ENCODE measurements at regions not wholly inside any gene's neighbourhood (a gene's known extent, or its start where the extent isn't known, plus 50 kb on each side); places are given as distances from the start of the nearest gene placed in this dataset.
"Not testable (repeated sequence)": the region's sequence is repeated elsewhere in the genome, so short reads cannot be mapped to it uniquely, and the experiment has no call there.

DNA sequence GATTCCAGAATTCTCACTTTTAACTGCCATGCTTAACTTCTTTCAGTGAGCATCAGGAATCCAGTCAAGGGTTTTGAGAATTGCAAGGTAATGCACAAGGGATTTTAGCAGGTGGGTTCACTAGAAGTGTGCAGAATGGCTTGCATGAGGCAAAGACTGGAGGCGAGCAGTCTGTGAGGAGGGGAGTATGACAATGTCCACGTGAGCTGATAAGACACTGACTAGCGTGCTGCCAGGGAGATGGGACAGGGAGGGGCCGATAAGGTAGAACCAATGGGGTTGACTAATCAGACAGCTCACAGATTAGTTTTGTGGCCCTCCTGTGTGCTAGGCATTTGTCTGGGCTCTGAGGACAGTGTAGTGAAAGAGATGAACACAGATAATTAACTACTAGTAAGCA lies 102.0 kb upstream of the DAZL start:
- no peak for ATAC-seq
- no peak for DNase-seq (ENCODE audit: low spot score)

DNA sequence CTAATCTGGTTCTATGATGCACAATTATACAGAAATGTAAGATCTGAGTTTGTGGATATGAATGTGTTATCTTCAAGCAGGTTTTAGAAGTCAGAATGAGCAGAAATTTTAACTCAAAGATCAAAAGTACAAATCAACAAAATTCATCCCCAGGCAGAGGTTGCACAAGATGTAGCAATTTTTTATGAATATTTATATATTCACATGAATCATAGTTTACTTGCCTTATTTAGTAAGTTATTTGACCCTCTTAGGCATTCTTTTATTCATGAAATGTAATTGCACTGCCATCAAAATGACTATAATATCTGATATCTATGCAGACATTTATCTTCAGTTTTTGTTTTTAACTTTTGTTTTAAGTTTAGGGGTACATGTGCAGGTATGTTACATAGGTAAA lies 103.1 kb upstream of the DAZL start:
- ATAC-seq (no peak), DNase-seq (ENCODE audit: low spot score) (no peak)

DNA sequence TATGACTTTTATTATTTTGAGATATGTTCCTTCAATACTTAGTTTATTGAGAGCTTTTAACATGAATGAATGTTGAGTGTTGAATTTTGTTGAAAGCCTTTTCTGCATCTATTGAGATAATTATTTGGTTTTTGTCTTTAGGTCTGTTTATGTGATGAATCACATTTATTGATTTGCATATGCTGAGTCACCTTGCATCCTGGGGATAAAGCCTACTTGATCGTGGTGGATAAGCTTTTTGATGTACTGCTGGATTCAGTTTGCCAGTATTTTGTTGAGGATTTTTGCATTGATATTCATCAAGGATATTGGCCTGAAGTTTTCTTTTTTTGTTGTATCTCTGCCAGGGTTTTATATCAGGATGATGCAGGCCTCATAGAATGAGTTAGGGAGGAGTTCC lies 106.5 kb upstream of the DAZL start:
- not testable (repeated sequence) for ATAC-seq; DNase-seq (ENCODE audit: low spot score)

GRCh38 chr3:16715281-16715680 lies 110.1 kb upstream of the DAZL start:
- DNase-seq (ENCODE audit: low spot score) = no peak
- no peak for ATAC-seq

GRCh38 chr3:16719426-16719825 lies 114.2 kb upstream of the DAZL start:
- no peak for DNase-seq (ENCODE audit: low spot score)
- no peak for ATAC-seq

- DNase-seq (ENCODE audit: low spot score) (no peak), ATAC-seq (no peak)
These were observed 115.2 kb upstream of the DAZL start for GRCh38 chr3:16720367-16720940.

GRCh38 chr3:16721494-16721893 lies 116.3 kb upstream of the DAZL start:
- DNase-seq (ENCODE audit: low spot score) (no peak), ATAC-seq (no peak)

DNA sequence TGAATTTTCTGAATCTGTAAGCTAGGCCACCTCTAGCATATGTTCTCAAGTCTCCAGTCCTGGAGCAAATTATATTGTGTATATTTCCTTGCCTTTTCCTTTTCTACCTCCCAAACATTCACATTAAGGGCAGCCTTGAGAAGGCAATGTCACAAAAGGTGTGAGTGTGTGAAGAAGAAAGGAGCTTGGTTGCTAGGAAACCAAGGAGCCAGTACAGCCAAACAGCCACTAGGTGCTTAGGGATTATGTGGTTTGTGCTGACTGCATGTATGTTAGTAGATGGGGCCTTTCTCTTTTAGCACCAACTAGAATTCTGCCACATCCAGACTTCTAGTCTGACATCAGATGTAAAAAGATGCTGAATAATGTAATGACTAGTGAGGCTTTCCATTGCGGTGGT lies 118.8 kb upstream of the DAZL start:
- DNase-seq (ENCODE audit: low spot score) (no peak), ATAC-seq (no peak)

GRCh38 chr3:16724487-16724886 lies 119.3 kb upstream of the DAZL start:
- ATAC-seq = no peak
- DNase-seq (ENCODE audit: low spot score) = no peak

DNA sequence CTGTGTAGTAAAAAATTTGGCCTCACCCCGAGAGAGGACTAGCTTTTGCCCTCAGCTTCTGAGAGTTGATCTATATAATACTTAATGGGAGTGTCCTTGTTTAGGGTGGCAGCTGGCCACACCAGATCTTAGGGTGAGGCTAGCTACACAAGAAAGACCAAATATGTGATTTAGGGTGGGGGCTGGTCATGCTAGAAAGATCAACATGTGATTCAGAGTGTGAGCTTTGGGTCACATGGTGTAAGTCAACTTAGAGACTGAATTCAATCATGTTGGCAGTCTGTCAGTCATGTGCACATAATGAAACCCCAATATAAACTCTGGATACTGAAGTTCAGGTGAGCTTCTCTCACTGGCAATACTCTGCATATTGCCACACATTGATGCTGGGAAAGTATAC lies 120.7 kb upstream of the DAZL start:
- ATAC-seq (no peak), DNase-seq (ENCODE audit: low spot score) (no peak)

DNA sequence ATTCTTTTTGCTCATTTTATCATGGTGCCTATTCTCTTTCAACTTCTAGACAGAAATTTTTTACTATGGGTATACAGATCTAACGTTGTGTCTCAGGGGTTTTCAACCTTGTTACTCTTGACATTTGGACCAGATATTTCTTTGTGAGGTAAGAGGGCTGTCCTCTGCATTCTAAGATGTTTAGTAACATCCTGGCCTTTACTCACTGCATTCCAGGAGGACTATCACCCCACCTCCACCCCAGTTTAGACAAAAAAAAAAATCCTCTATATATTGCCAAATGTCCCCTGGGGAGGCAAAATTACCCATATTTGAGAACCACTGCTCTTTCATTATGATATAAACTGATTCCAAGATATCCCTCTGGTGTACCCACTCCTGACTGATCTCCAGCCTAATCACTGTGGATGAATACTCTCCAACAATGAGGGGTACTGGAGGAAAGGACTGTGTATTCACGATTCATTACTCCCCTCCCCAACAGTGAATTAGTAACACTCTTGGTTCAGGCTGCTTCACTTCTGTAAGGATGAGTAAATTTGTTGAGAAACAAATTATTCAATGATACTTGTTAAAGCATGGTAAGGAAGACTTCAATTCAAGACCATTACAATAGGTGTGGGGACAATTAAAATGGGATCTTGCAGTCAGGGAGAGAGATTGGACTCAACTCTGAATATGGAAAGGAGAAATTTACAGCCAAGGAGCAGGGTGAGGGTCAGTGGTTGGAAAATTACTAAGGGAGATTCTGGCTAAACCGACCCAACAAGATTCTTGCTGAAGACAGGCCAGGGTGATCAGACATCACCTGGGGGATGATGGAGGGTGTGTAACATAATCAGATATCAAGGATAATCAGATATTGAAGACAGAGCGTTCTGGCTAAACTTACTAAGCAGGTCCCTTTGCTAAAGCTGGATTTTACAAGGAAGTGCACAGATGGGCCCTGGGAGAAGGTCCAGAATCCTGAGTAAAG lies 123.8 kb upstream of the DAZL start:
- ATAC-seq (no peak), DNase-seq (ENCODE audit: low spot score) (no peak)

GRCh38 chr3:16738451-16738850 lies 133.2 kb upstream of the DAZL start:
- no peak for ATAC-seq
- no peak for DNase-seq (ENCODE audit: low spot score)

DNA sequence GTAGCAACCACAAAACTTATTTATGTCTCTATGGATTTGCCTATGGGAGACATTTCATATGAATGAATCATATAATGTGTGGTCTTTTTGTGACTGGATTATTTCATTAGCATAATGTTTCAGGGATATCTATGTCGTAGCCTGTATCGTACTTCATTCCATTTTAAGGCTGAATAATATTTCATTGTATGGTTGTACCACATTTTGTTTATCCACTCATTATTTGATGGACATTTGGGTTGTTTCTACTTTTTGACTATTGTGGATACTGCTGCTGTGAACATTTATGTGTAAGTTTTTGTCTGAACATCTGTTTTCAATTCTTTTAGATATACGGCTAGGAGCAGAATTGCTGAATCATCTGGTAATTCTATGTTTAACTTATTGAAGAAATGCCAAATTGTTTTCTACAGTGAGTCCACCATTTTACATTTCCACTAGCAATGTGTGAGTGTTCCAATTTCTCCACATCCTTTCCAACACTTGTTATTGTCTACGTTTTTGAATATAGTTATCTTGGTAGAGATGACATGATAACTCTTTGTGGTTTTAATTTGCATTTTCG lies 134.4 kb upstream of the DAZL start:
- DNase-seq (ENCODE audit: low spot score) (no peak), ATAC-seq (no peak)

DNA sequence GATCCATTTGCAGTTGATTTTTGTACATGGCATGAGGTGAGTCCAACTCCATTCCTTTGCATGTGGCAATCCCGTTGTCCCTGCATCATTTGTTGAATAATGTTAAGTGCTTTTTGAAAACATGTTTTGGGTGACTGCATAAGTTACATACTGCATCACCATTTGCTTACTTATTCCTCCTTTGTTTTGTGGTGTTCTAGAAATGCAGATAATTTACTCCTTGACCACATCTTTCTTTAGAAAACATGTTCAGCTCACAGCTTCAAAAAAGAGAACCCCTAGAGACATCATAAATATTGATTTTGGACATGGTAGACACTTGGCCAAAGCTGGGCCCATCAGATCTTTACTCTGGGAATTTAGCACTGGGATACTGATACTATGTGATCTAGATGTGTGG lies 135.3 kb upstream of the DAZL start:
- DNase-seq (ENCODE audit: low spot score) = no peak
- no peak for ATAC-seq

- DNase-seq (ENCODE audit: low spot score) = no peak
- no peak for ATAC-seq
These were observed 136.0 kb upstream of the DAZL start for GRCh38 chr3:16741103-16741758.

DNA sequence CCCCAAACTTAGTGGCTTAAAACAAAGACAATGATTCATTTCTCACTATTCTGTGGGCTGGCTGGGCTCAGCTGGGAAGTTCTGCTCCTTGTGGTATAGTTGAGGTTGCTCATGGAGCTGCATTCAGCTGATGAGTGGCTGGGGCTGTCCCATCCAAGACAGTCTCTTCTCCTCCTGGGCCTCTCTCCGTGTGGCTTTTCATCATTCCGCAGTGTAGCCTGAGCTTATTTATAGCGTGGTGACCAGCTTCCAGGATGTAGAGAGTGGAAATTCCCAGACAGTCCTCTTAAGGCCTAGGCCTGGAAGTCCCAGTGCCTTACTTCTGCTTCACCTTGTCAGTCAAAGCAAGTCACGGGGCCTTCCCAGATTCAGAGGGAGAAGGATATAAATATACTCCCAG lies 136.7 kb upstream of the DAZL start:
- DNase-seq (ENCODE audit: low spot score) (no peak), ATAC-seq (no peak)

GRCh38 chr3:16743276-16743675 lies 138.1 kb upstream of the DAZL start:
- DNase-seq (ENCODE audit: low spot score) = no peak
- ATAC-seq = no peak

DNA sequence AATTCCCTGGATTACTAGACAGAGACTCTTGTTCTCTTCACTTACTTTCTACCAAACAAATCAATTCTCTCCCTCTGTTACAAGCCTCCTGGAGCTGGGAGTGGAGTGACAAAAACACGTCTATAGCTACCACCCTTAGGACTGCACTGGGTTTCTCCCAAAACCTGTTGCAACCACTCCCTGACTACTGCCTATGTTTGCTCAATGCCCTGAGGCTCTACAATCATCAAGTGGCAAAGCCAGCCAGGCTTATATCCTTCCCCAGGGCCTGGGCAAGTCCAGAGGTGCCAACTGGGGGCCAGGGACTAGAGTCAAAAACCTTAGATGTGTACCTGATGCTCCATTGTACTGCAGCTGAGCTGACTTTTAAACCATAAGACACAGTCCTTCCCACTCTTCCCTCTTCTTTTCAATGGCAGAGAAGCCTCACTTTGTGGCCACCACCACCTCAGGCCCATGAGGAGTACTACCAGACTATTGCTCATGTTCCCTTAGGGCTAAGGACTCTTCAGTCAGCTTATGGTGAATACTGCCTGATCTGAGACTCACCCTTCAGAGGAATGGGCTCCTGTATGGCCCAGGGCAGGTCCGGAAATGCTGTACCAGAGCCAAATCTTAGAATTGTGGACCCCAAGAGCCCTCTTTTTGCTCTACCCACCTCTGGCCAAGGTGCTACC lies 125.4 kb upstream of the PLCL2 start:
- DNase-seq (ENCODE audit: low spot score) (no peak), ATAC-seq (no peak)

DNA sequence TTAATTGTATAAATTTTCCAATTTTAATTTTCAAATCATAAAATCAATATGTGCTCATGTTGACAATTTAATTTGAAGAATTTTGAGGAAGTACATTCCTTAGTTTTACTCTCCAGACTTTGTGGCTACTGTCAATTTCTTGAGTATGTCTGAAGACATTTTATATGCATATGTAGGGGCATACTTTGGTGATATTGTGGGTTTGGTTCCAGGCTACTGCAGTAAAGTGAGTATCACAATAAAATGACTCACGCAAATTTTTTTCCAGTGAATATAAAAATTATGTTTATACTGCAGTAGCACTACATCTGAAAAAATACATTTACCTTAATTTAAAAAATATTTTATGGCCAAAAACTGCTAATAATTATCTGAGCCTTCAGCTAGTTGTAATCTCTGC lies 123.2 kb upstream of the PLCL2 start:
- DNase-seq (ENCODE audit: low spot score) = no peak
- no peak for ATAC-seq

GRCh38 chr3:16765661-16766060 lies 119.1 kb upstream of the PLCL2 start:
- no peak for DNase-seq (ENCODE audit: low spot score)
- no peak for ATAC-seq

DNA sequence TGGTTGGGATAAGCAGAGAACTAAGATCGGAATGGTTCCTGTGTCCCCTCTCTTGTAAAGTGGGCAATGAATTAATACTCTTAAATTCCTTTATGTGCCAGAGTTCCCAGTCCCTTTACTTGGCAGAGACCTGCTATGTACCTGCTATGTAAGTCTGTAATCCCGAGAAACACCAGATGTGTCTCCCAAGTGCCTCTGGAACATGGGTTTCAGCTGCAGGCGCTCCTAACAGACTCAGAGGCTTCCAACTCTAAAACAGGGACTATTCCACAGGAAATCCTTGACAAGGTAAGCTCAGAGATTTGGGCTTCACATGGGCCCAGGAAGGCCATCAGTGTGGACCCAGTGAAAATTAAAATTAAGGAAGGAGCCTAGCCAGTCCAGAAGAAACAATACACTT lies 117.7 kb upstream of the PLCL2 start:
- no peak for DNase-seq (ENCODE audit: low spot score)
- ATAC-seq = peak; percentile 39
